Immature natural killer cell (primary cell): ENCODE measurements at regions not wholly inside any gene's neighbourhood (a gene's known extent, or its start where the extent isn't known, plus 50 kb on each side); places are given as distances from the start of the nearest gene placed in this dataset.

Experiments used
- DNase-seq, 3 donors: peaks; one replicate each; pipeline ENCODE4 v3.0.0; 2022; ENCODE audit warnings: mixed read lengths in 1 of 3
- H3K27ac Mint-ChIP-seq, 6 donors: one replicate each; pipeline ENCODE4 v1.8.0; 2020; ENCODE audit warnings: mixed read lengths in 6 of 6, mild to moderate bottlenecking in 5 of 6, inconsistent platforms in 4 of 6, moderate library complexity in 3 of 6
- H3K27me3 Mint-ChIP-seq, 3 donors: one replicate each; pipeline ENCODE4 v1.8.0; 2020 to 2021; ENCODE audit warnings: low read depth in 3 of 3, mild to moderate bottlenecking in 3 of 3, mixed read lengths in 3 of 3, moderate library complexity in 3 of 3, inconsistent platforms in 1 of 3
- H3K36me3 Mint-ChIP-seq, 3 donors: one replicate each; pipeline ENCODE4 v1.8.0; 2020; ENCODE audit warnings: mixed read lengths in 3 of 3, inconsistent platforms in 2 of 3, mild to moderate bottlenecking in 2 of 3
- H3K4me1 Mint-ChIP-seq, 2 donors: one replicate each; pipeline ENCODE4 v1.8.0; 2020; ENCODE audit warnings: inconsistent platforms in 2 of 2, mild to moderate bottlenecking in 2 of 2, mixed read lengths in 2 of 2, moderate library complexity in 1 of 2
- H3K4me3 Mint-ChIP-seq, 5 donors: one replicate each; pipeline ENCODE4 v1.8.0; 2020; ENCODE audit warnings: mild to moderate bottlenecking in 5 of 5, mixed read lengths in 5 of 5, inconsistent platforms in 3 of 5, moderate library complexity in 3 of 5
- H3K9me3 Mint-ChIP-seq, 6 donors: one replicate each; pipeline ENCODE4 v1.8.0; 2020; ENCODE audit warnings: mild to moderate bottlenecking in 6 of 6, mixed read lengths in 6 of 6, inconsistent platforms in 4 of 6, moderate library complexity in 3 of 6

- no peaks in the 10 kb centered on the region for H3K36me3 Mint-ChIP-seq
- H3K9me3 Mint-ChIP-seq = peaks cover 0 to 16% (median 6%) of the 10 kb centered on the region in 6 donors
- H3K4me1 Mint-ChIP-seq = no peaks in the 10 kb centered on the region
- no peak overlapping the region for H3K27ac Mint-ChIP-seq
- no peak overlapping the region for H3K4me3 Mint-ChIP-seq
- DNase-seq = no peak
- H3K27me3 Mint-ChIP-seq = peaks cover 0 to 2% (median 2%) of the 10 kb centered on the region in 3 donors
Observed at GRCh38 chr6:19635728-19636127, 201.4 kb upstream of the ID4 start.

- Mint-ChIP-seq H3K27ac (no peak overlapping the region), H3K9me3 (peaks cover 0 to 17% (median 6%) of the 10 kb centered on the region in 6 donors), H3K4me3 (no peak overlapping the region), H3K36me3 (no peaks in the 10 kb centered on the region), H3K4me1 (no peaks in the 10 kb centered on the region), H3K27me3 (peaks cover 0 to 2% (median 2%) of the 10 kb centered on the region in 3 donors)
- DNase-seq = no peak
Observed at GRCh38 chr6:19637010-19637409, 200.2 kb upstream of the ID4 start.

- Mint-ChIP-seq H3K4me1 (no peaks in the 10 kb centered on the region), H3K27ac (no peak overlapping the region), H3K9me3 (peaks cover 0 to 16% (median 6%) of the 10 kb centered on the region in 6 donors), H3K4me3 (no peak overlapping the region), H3K27me3 (peaks cover 0 to 2% (median 2%) of the 10 kb centered on the region in 3 donors), H3K36me3 (no peaks in the 10 kb centered on the region)
- no peak for DNase-seq
Observed at GRCh38 chr6:19638931-19639330, 198.2 kb upstream of the ID4 start.

GRCh38 chr6:19643287-19643686, 193.9 kb upstream of the ID4 start:
- DNase-seq = no peak
- Mint-ChIP-seq H3K27me3 (peaks cover 0 to 2% (median 0%) of the 10 kb centered on the region in 3 donors), H3K27ac (no peak overlapping the region), H3K9me3 (peaks cover 0 to 15% (median 7%) of the 10 kb centered on the region in 6 donors), H3K4me1 (no peaks in the 10 kb centered on the region), H3K4me3 (no peak overlapping the region), H3K36me3 (no peaks in the 10 kb centered on the region)

GRCh38 chr6:19643713-19644112, 193.5 kb upstream of the ID4 start:
- Mint-ChIP-seq H3K27ac (no peak overlapping the region), H3K9me3 (peaks cover 0 to 15% (median 5%) of the 10 kb centered on the region in 6 donors), H3K36me3 (no peaks in the 10 kb centered on the region), H3K27me3 (peaks cover 0 to 2% (median 0%) of the 10 kb centered on the region in 3 donors), H3K4me1 (no peaks in the 10 kb centered on the region), H3K4me3 (no peak overlapping the region)
- DNase-seq = no peak

- no peaks in the 10 kb centered on the region for H3K36me3 Mint-ChIP-seq
- peaks cover 0 to 2% (median 0%) of the 10 kb centered on the region in 6 donors for H3K9me3 Mint-ChIP-seq
- no peak overlapping the region for H3K27ac Mint-ChIP-seq
- H3K4me3 Mint-ChIP-seq = no peak overlapping the region
- no peaks in the 10 kb centered on the region for H3K4me1 Mint-ChIP-seq
- peaks cover 0 to 3% (median 2%) of the 10 kb centered on the region in 3 donors for H3K27me3 Mint-ChIP-seq
- no peak for DNase-seq
Observed at GRCh38 chr6:19655744-19656143, 181.4 kb upstream of the ID4 start.

GRCh38 chr6:19660123-19660910, 176.9 kb upstream of the ID4 start:
- Mint-ChIP-seq H3K36me3 (no peaks in the 10 kb centered on the region), H3K9me3 (peaks cover 0 to 2% (median 0%) of the 10 kb centered on the region in 6 donors), H3K4me1 (no peaks in the 10 kb centered on the region), H3K27me3 (peaks cover 0 to 3% (median 2%) of the 10 kb centered on the region in 3 donors), H3K27ac (no peak overlapping the region), H3K4me3 (no peak overlapping the region)
- DNase-seq = no peak

- H3K27me3 Mint-ChIP-seq = peaks cover 0 to 3% (median 0%) of the 10 kb centered on the region in 3 donors
- peaks cover 0 to 2% (median 0%) of the 10 kb centered on the region in 6 donors for H3K9me3 Mint-ChIP-seq
- H3K36me3 Mint-ChIP-seq = no peaks in the 10 kb centered on the region
- no peak overlapping the region for H3K27ac Mint-ChIP-seq
- no peak overlapping the region for H3K4me3 Mint-ChIP-seq
- DNase-seq = no peak
- no peaks in the 10 kb centered on the region for H3K4me1 Mint-ChIP-seq
Observed at GRCh38 chr6:19662911-19663310, 174.3 kb upstream of the ID4 start.

GRCh38 chr6:19663479-19663878, 173.7 kb upstream of the ID4 start:
- no peak for DNase-seq
- no peaks in the 10 kb centered on the region for H3K27me3 Mint-ChIP-seq
- H3K4me1 Mint-ChIP-seq = no peaks in the 10 kb centered on the region
- H3K9me3 Mint-ChIP-seq = peaks cover 0 to under 1% (median 0%) of the 10 kb centered on the region in 6 donors
- no peak overlapping the region for H3K27ac Mint-ChIP-seq
- no peaks in the 10 kb centered on the region for H3K36me3 Mint-ChIP-seq
- H3K4me3 Mint-ChIP-seq = no peak overlapping the region

GRCh38 chr6:19664050-19664449, 173.1 kb upstream of the ID4 start:
- Mint-ChIP-seq H3K36me3 (no peaks in the 10 kb centered on the region), H3K4me3 (no peak overlapping the region), H3K9me3 (no peaks in the 10 kb centered on the region), H3K27ac (no peak overlapping the region), H3K4me1 (no peaks in the 10 kb centered on the region), H3K27me3 (no peaks in the 10 kb centered on the region)
- DNase-seq = no peak

- Mint-ChIP-seq H3K36me3 (no peaks in the 10 kb centered on the region), H3K27ac (no peak overlapping the region), H3K4me1 (no peaks in the 10 kb centered on the region), H3K4me3 (no peak overlapping the region), H3K9me3 (no peaks in the 10 kb centered on the region), H3K27me3 (no peaks in the 10 kb centered on the region)
- no peak for DNase-seq
Observed at GRCh38 chr6:19664878-19665612, 172.1 kb upstream of the ID4 start.

GRCh38 chr6:19665613-19665909, 171.6 kb upstream of the ID4 start:
- H3K27ac Mint-ChIP-seq = no peak overlapping the region
- H3K4me3 Mint-ChIP-seq = no peak overlapping the region
- no peak for DNase-seq
- H3K9me3 Mint-ChIP-seq = no peaks in the 10 kb centered on the region
- H3K27me3 Mint-ChIP-seq = no peaks in the 10 kb centered on the region
- no peaks in the 10 kb centered on the region for H3K36me3 Mint-ChIP-seq
- H3K4me1 Mint-ChIP-seq = no peaks in the 10 kb centered on the region

GRCh38 chr6:19668710-19669109, 168.5 kb upstream of the ID4 start:
- Mint-ChIP-seq H3K36me3 (no peaks in the 10 kb centered on the region), H3K9me3 (no peaks in the 10 kb centered on the region), H3K4me1 (no peaks in the 10 kb centered on the region), H3K27me3 (peaks cover 0 to 3% (median 0%) of the 10 kb centered on the region in 3 donors), H3K27ac (no peak overlapping the region), H3K4me3 (no peak overlapping the region)
- no peak for DNase-seq

- Mint-ChIP-seq H3K27ac (no peak overlapping the region), H3K9me3 (no peaks in the 10 kb centered on the region), H3K36me3 (no peaks in the 10 kb centered on the region), H3K27me3 (peaks cover 0 to 3% (median 0%) of the 10 kb centered on the region in 3 donors), H3K4me3 (no peak overlapping the region), H3K4me1 (no peaks in the 10 kb centered on the region)
- no peak for DNase-seq
Observed at GRCh38 chr6:19669206-19669605, 168.0 kb upstream of the ID4 start.
